GM21529 (cell line): ENCODE measurements at regions not wholly inside any gene's neighbourhood (a gene's known extent, or its start where the extent isn't known, plus 50 kb on each side); places are given as distances from the start of the nearest gene placed in this dataset.

Experiments used
- ATAC-seq: cut with Tn5 transposase; IDR thresholded peaks from one replicate; pipeline ENCODE4 v1.9.1; 2021; ENCODE audit not compliant: unreplicated experiment

- no peak for ATAC-seq
Measured at GRCh38 chr3:80239301-80239700, 471.5 kb upstream of the ROBO1 start.

DNA sequence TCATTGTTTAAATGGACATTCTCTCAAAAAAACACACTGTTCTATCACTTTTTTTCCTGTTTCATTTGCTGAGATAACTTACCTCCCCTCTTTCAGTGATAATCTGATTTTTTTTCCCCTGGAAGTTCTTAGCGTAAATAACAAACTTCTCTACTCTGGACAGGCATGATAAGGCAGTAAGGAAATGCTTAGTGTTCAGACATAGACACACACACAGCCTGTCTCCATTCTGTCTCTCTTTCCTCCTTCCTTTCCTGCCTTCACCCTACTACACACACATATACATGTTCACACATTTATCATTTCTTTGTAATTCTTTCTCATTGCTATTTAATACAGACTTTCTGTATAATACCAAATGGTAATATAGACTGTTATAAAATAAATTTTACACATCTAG is 470.8 kb upstream of the ROBO1 start:
- no peak for ATAC-seq

- no peak for ATAC-seq
Measured at GRCh38 chr3:80238152-80238551, 470.4 kb upstream of the ROBO1 start.

GRCh38 chr3:80234706-80235105 is 466.9 kb upstream of the ROBO1 start:
- no peak for ATAC-seq

DNA sequence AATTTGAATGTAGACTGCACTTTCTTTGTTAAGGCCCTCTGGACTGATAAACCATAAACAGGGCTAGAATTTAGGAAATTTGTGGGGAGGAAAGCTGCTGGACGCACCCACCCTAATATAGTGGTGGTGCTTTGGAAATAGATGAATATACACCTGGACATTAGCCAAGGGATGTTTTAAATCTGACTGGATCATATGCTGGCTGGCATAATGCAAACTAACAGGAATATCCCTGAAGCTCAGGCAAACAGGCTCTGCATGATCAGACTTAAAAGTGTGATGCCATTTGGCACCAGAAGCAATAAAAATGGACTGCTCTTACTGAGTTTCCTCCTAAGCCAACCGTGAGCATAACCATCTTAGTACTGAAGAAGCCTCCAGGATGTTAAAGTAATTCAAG is 465.8 kb upstream of the ROBO1 start:
- ATAC-seq = no peak

GRCh38 chr3:80232760-80233159 is 465.0 kb upstream of the ROBO1 start:
- no peak for ATAC-seq

DNA sequence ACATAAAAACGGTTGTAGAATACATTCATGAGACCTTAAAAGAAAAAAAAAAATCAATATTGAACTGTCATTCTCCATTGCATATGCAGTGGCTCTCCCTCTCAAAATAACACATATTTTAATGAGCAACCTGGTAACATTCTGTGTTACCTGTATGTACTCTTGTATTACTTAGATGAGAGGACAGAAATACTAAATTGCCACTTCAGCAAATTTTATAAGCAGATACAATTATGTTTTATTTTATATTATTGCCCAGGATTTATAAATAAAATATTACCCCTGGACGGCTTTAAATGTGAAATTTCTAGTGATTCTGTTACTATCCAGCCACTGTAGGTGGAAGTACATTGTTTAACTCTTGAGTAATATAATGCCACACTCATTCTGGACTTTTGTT is 463.2 kb upstream of the ROBO1 start:
- no peak for ATAC-seq

DNA sequence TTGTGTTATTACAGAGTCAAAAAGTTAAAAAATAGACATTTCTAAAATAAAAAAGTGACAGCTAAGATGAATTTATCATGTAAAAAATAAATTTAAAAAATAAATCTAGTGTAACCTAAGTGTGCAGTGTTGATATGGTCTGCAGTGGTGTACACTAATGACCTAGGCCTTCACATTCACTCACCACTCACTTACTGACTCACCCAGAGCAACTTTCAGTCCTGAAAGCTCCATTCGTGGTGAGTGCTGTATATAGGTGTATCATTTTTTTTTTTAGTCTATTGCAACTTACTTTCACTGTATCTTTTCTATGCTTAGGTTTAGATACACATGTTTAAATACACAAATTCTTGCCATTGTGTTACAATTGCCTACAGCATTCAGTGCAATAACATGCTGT is 459.4 kb upstream of the ROBO1 start:
- ATAC-seq = no peak

DNA sequence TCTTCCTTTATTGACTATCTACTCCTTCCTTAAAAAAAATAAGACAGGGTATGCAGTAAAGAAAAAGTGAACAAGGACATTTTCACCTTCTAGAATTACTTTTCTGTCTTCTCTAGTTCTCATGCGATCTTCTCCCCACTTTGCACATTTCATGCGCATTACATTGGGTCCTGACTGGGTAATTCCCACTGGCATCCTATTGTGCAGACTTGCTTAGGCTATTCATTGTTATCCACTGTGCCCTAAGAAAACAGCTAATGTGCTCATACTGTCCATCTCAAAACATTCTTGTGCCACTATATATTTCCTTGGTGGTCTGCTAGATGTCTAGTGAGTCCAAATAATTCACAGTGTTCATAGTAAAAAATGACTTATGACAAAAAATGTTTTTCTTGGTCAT is 447.4 kb upstream of the ROBO1 start:
- no peak for ATAC-seq

GRCh38 chr3:80213086-80213485 is 445.3 kb upstream of the ROBO1 start:
- no peak for ATAC-seq

DNA sequence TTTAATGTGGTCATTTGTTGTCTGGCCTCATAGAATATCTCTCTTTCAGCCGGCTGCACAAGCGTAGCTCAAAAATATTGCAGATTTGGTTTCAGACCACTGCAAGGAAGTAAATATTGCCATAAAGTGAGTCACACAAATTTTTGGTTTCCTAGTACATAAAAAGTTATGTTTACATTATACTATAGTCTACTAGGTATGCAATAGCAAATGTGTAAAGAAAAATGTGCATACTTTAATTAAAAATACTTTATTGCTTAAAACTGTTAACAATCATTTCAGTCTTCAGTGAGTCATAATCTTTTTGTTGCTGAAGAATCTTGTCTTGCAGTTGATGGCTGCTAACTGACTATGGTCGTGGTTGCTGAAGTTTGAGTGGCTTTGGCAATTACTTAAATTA is 425.1 kb upstream of the ROBO1 start:
- no peak for ATAC-seq

GRCh38 chr3:80190051-80190450 is 422.3 kb upstream of the ROBO1 start:
- ATAC-seq = no peak

DNA sequence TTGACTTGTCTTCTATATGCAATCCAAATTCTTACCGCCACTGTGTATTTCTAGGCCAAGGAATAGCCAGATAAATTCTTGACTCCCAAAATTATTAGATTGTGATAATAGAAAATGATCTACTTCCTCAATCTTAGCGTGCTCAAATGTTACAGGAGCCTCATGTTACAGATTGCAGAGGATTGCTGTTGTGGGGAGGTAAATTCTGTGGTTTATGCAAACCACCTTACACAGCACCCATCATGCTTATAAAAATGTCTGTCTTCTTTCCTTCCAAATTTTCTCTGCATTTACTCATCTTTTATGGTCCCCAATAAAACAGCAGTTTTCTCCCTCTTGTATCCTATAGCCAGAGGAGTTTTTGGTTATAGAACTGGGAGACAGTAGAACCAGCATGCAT is 420.2 kb upstream of the ROBO1 start:
- ATAC-seq = no peak

DNA sequence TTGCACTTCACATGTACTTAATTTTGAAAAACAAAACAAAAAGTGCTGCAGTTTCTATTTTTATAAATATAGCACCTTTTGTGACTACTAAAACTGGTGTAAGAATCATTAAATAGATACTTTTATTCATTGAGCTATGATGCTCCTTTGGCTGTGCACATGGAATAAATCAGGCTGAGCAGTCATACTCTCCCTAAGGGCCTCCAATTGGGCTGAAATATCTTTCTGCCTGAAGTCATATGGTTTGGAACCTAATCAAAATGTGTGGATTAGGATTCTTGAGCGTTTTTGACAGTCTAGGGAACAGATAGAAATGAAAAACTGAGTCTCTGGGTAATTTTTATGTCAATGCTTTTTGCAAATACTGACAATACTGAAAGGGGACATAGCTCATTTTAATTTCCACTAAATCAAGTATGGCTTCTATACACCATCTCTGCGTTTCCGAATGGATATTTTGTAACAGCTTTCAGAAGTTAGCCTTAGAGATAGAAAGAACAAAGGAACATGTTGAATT is 392.2 kb upstream of the ROBO1 start:
- ATAC-seq = no peak

DNA sequence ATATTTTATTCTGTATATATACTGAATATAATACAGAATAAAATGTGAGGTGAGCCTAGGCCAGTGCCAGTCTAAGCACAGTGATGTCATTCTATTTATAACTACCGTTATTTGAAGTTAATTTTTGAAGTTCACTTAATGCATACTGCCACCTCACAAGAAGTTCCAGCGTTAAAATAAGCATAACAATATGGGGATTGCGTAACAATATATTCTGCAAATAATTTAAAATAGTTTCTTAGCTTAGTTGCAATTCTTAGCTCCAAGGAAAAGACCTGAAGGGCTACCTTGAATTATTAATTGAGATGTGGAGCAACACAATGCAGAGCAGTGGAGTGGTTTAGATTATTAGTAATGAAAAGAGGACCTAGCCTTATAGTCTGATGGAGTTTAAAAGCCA is 390.5 kb upstream of the ROBO1 start:
- no peak for ATAC-seq

DNA sequence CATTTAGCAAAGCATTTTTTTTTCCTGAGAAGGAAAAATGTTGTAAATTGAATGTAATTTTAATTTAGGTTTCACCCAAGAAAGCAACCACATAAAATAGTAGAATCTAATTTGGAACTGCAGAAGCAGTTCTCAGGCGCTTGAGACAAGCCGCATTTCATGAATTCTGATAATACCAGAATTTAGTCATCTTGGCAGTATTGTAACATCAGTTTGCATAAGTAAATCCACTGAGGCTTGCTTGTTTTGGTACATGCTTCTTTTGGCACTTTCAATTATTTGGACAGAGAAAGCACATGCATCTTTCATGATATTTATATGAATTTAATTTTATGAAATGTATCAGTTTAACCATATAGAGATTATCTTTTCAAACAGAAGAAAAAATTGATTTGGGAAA is 389.7 kb upstream of the ROBO1 start:
- no peak for ATAC-seq

DNA sequence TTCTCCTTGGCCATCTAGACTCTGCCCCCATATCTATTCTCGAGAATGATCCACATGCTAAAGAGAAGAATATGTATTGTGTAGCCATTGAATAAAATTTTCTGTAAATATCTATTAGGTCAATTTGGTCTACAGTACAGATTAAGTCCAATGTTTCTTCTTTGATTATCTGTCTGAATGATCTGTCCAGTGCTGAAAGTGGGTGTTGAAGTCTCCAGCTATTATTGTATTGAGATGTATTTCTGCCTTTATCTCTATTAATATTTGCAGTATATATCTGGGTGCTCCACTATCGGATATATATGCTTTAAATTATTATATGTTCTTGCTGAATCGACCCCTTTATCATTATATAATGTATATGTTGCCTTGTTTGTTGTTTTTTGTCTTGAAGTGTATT is 384.9 kb upstream of the ROBO1 start:
- ATAC-seq = no peak

- no peak for ATAC-seq
Measured at GRCh38 chr3:80142714-80143113, 374.9 kb upstream of the ROBO1 start.

DNA sequence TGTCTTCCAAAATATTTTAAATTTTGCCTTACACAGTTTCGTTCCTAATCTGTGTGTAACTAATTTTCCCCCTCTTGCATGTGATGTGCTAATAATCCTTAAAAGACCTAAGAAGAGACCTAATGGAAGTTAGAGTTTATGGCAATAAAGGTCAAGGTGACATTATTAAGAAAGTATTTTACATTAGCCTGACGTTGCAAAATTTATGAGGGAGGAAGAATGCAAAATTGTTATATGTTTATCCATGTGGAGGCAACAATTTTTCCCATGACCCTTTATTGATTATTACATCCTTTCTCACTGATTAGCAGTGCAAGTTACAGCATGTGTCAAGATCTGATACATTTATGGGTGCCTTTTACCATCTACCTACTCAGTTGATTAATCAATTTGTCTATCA is 373.8 kb upstream of the ROBO1 start:
- ATAC-seq = no peak

DNA sequence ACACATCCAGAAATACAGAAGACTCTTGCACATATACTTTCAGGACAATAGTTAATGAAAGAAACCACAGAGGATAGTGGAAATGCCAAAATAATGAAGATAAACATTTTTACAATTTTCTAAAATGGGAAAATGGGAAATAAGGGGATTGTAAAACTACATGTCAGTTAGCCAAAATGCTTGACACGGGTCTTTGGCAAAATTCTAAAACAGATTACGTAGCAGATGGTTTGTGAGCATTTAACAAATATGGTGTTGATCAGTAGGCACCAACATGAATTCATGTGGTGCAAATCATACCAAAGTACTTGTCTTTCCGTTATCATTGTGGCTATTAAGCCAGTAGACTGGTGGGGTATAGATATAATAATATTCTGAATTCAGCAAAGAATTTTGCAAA is 348.5 kb upstream of the ROBO1 start:
- ATAC-seq = no peak

- no peak for ATAC-seq
Measured at GRCh38 chr3:80114694-80115093, 346.9 kb upstream of the ROBO1 start.

GRCh38 chr3:80113331-80113730 is 345.5 kb upstream of the ROBO1 start:
- ATAC-seq = no peak

- no peak for ATAC-seq
Measured at GRCh38 chr3:80099559-80100066, 331.8 kb upstream of the ROBO1 start.

- ATAC-seq = no peak
Measured at GRCh38 chr3:80097674-80098073, 329.9 kb upstream of the ROBO1 start.
